Tongue (tissue), 1 donor: ENCODE measurements at regions not wholly inside any gene's neighbourhood (a gene's known extent, or its start where the extent isn't known, plus 50 kb on each side); places are given as distances from the start of the nearest gene placed in this dataset.

Experiments used
- DNase-seq: peaks from one replicate; pipeline ENCODE4 v3.0.0-alpha.2; 2015

DNA sequence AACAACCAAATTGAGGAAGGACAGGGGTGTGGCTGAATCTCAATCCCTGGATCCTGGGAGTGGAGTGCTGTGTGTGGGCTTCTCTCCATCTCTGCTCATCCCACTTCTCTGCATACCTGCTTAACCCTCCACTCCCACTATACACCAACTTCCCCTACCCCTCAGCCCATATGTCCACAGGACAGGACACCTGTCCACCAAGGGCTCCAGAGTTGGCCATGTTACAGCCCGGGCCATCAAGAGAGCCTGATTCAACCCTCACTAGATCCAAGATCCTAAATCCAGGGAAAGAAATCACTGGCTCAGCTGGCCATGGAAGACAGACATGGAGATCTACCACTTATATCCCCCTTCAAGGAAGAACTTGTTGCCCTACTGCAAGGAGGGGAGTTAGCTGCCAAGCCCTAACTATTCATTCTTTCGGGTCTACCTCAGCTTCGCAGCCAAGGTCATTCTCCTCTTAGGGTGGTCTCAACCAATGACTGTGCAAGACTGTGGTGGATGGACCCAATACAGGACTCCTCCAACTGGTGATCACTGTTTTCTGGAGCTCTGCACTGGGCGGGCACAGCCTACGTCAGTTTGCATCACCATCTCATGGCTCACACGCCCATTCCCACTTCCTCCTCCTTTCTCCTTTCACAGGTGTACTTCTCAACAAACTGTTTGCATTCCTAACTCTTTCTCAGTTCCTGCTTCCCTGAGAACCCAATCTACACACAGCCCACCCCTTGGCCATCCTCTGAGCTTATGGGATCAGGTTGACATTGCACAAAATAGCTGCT, 53.7 kb upstream of the ZBTB43 start:
- no peak for DNase-seq

DNA sequence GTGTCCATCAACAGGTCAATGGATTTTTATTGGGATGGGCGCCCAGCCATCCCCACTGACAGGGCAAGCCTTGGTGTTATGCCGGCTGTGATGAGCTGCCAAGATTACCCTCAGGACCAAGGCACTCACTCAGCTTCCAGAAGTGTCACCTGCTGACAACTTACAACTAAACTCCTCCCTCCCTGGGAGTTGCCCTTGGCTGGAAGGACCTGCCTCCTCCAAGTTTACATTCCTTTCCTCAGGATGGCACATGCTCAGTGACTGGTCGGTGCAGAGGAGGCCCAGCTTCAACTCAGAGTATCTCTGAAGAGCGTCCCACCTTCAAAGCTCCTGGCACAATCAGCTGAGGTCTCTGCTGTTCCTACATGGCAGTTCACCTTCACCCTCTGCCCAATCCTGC, 52.5 kb upstream of the ZBTB43 start:
- no peak for DNase-seq

DNA sequence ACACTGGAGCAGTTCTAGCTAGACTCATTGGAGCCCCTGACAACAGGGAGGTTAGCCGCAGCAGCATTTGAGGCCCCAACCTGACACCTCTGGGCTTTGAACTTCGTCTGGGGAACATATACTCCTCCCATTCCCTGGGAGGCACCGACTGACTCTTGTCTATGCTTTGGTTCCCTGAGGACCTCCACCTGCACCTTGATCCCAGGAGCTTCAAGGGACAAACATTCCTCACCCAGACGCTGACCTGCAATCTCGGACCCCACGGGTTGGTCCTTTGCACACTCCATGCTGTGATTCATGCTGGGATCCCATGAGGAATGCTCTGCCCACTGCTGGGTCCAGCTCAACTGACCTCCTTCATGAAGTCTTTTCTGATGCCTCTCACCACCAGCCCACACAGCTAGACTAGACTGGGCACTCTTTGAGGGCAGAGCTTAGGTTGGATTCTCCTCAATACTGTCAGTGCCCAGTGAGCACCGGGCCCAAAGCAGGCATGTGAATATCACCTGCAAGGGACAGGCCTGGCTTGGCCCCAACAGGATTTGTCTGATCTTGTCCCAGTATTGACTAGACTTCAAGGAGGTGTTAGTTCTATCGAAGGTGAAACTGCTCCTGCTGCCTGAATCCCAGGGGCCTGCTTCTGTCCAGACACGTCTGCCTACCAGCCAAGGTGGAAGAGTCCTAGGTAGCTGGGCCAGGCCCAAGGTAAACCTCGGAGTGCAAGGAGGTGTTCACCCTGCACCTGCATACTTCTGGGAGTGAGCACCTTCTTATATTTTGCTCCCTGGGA, 51.8 kb upstream of the ZBTB43 start:
- DNase-seq, result peak; percentile 21

DNA sequence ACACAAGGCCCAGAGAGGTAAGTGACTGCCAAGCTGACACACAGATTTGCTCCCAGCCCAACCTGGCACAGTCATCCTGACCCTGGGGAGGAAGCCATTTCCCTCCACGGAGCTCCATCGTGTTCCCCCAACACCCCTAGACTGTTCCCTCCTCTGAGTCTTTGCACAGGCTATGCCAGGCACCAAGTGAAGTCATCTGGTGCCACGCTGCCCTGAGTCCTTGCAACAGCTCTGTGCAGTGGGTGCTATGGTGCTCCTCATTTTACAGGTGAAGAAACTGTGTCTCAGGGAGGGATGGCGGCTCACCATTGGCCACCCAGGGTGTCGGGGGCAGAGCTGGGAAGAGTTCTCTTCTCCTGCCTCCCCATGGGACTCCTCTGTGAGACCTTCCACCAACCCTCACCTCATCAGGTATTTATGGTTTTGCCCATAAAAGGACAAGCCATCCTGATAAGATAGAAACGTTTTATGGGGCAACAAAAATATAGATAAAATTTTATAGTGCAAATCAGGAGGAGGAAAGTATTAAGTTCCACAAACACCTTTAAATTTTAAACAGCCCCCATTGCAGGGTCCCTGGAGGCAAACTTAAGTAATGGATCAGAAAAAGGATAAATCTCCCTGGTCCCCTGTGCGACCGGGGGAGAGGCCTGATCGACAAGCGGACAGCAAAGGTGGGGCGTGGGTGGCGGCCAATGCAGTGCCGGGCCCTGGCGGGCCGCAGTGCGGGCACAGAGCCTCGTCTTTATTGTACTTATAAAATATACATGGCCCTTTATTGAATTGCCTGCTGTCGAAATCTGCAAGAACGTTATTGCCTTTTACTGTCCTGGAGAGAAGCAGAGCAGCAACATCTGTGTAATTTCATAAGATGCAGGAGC, 50.2 kb upstream of the ZBTB43 start:
- DNase-seq, result no peak
